ENCODE measurements at regions not wholly inside any gene's neighbourhood (a gene's known extent, or its start where the extent isn't known, plus 50 kb on each side); places are given as distances from the start of the nearest gene placed in this dataset.
A peak's percentile ranks its signal among the peaks of the same experiment; 100 is the strongest.

DNA sequence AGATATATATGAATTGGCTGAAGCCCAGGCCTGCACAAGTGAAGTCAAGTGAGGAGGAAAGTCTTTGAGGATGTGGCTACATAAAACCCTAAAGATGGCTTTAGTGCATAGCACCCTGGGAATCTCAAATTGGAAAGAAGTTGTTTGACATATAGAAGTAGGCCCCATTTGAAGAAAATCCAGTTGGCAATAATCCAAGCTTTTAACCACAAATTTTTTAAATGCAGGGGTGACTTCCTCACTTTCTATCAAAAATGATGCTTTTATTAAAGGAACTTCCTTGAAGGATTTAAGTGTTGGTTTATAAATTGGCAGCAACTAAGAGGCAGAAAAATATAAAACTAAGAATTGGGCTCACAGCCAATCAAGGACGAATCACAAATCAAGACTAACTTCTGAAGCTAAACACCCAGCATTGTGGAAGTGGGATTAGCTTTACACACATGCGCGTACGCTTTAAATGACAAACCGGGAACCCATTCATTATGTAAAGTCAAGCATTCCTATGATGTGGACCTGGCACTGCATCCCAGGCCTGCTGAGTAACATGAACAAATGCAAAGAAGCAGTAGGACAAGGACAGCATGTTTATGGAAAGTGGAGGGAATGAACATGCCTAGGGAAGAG, 63.3 kb downstream of the NOG start:
- H3K14ac ChIP-seq (ENCODE audit: low read length): no peak overlapping the region
- no peak overlapping the region for H4K91ac ChIP-seq (ENCODE audit: low read depth, low read length, poor library complexity)
- no peak overlapping the region for H4K8ac ChIP-seq (ENCODE audit: low read depth, low read length)
- no peaks in the 10 kb centered on the region for H3K79me1 ChIP-seq (ENCODE audit: low read depth, low read length)
- no peak overlapping the region for H2BK15ac ChIP-seq (ENCODE audit: low read length)
- no peak overlapping the region for H3K18ac ChIP-seq (ENCODE audit: low read length)
- WGBS, 2 donors (ENCODE audit: extremely low coverage in 2 of 2, insufficient read length in 2 of 2, insufficient replicate concordance in 1 of 2): no CpG with 5 or more reads among the region's 5 CpGs
- H2AFZ ChIP-seq (ENCODE audit: low read length): no peak overlapping the region
- H3K9ac ChIP-seq (ENCODE audit: low read depth, low read length, poor library complexity): no peak overlapping the region
- H3K4ac ChIP-seq (ENCODE audit: low read length): no peak overlapping the region
- H3K36me3 ChIP-seq (replicated peaks in 1 of 2; ENCODE audit: control insufficient read depth in 2 of 2, insufficient read depth in 2 of 2, low read length in 2 of 2): no peaks in the 10 kb centered on the region
- no peak overlapping the region for H3K27ac ChIP-seq (replicated peaks; ENCODE audit: low read length)
- H3K23ac ChIP-seq (ENCODE audit: low read depth, low read length, poor library complexity): no peak overlapping the region
- H3K4me2 ChIP-seq (ENCODE audit: insufficient read depth, low read length, poor library complexity, severe bottlenecking): no peak overlapping the region
- no peaks in the 10 kb centered on the region for H3K9me3 ChIP-seq (replicated peaks in 1 of 2; ENCODE audit: control insufficient read depth in 2 of 2, insufficient read depth in 1 of 2, low read depth in 1 of 2, low read length in 2 of 2)
- H2BK12ac ChIP-seq (ENCODE audit: low read length): no peak overlapping the region
- H3K4me3 ChIP-seq (ENCODE audit: low read length in 2 of 2): no peak overlapping the region
- no peaks in the 10 kb centered on the region for H3K4me1 ChIP-seq (ENCODE audit: control insufficient read depth in 2 of 2, insufficient read depth in 1 of 2, low read depth in 1 of 2, low read length in 2 of 2)
- no peak for DNase-seq (ENCODE audit: low spot score)
- no peaks in the 10 kb centered on the region for H3K27me3 ChIP-seq (ENCODE audit: control insufficient read depth in 3 of 3, insufficient read depth in 3 of 3, low read depth in 1 of 3, low read length in 3 of 3)
- H2BK5ac ChIP-seq (ENCODE audit: low read length): no peak overlapping the region
- no peak overlapping the region for H2AK5ac ChIP-seq (ENCODE audit: low read depth, low read length)
- H2BK120ac ChIP-seq (ENCODE audit: low read depth, low read length): no peak overlapping the region

DNA sequence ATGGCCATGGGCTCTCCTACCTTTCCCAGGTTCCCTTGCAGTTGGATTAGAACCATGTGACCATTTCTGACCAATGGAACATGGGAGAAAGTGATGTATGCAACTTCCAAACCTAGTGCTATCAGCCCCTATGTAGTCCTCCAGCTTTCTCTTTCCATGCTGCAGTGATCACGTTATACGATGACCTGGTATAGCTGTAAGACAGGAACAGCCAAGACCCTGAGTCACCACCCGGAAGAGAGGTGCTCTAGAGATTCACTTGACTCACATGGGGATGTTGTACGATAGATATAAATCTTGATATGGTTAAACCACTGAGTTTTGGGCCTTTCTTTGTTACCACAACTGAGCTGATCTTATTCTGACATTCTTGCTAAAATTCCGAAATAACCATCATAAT, 65.1 kb downstream of the NOG start:
- Histone ChIP-seq H3K36me3 (replicated peaks in 1 of 2; ENCODE audit: control insufficient read depth in 2 of 2, insufficient read depth in 2 of 2, low read length in 2 of 2) (no peaks in the 10 kb centered on the region), H3K27ac (replicated peaks; ENCODE audit: low read length) (no peak overlapping the region), H3K79me1 (ENCODE audit: low read depth, low read length) (no peaks in the 10 kb centered on the region), H4K91ac (ENCODE audit: low read depth, low read length, poor library complexity) (no peak overlapping the region), H3K27me3 (ENCODE audit: control insufficient read depth in 3 of 3, insufficient read depth in 3 of 3, low read depth in 1 of 3, low read length in 3 of 3) (no peaks in the 10 kb centered on the region), H3K14ac (ENCODE audit: low read length) (no peak overlapping the region), H3K4me3 (ENCODE audit: low read length in 2 of 2) (no peak overlapping the region), H2AFZ (ENCODE audit: low read length) (no peak overlapping the region), H3K4me2 (ENCODE audit: insufficient read depth, low read length, poor library complexity, severe bottlenecking) (no peak overlapping the region), H3K4me1 (ENCODE audit: control insufficient read depth in 2 of 2, insufficient read depth in 1 of 2, low read depth in 1 of 2, low read length in 2 of 2) (no peaks in the 10 kb centered on the region), H2BK12ac (ENCODE audit: low read length) (no peak overlapping the region), H3K23ac (ENCODE audit: low read depth, low read length, poor library complexity) (no peak overlapping the region), H3K9ac (ENCODE audit: low read depth, low read length, poor library complexity) (no peak overlapping the region), H2BK120ac (ENCODE audit: low read depth, low read length) (no peak overlapping the region), H2AK5ac (ENCODE audit: low read depth, low read length) (no peak overlapping the region), H3K4ac (ENCODE audit: low read length) (no peak overlapping the region), H4K8ac (ENCODE audit: low read depth, low read length) (no peak overlapping the region), H2BK5ac (ENCODE audit: low read length) (no peak overlapping the region), H3K9me3 (replicated peaks in 1 of 2; ENCODE audit: control insufficient read depth in 2 of 2, insufficient read depth in 1 of 2, low read depth in 1 of 2, low read length in 2 of 2) (no peaks in the 10 kb centered on the region), H3K18ac (ENCODE audit: low read length) (no peak overlapping the region), H2BK15ac (ENCODE audit: low read length) (no peak overlapping the region)
- WGBS, 2 donors (ENCODE audit: extremely low coverage in 2 of 2, insufficient read length in 2 of 2, insufficient replicate concordance in 1 of 2): no CpG with 5 or more reads among the region's 5 CpGs
- DNase-seq (ENCODE audit: low spot score): no peak

GRCh38 chr17:56659622-56660021, 66.1 kb downstream of the NOG start:
- Histone ChIP-seq H4K91ac (ENCODE audit: low read depth, low read length, poor library complexity) (no peak overlapping the region), H2AK5ac (ENCODE audit: low read depth, low read length) (no peak overlapping the region), H3K9me3 (replicated peaks in 1 of 2; ENCODE audit: control insufficient read depth in 2 of 2, insufficient read depth in 1 of 2, low read depth in 1 of 2, low read length in 2 of 2) (no peaks in the 10 kb centered on the region), H3K4me1 (ENCODE audit: control insufficient read depth in 2 of 2, insufficient read depth in 1 of 2, low read depth in 1 of 2, low read length in 2 of 2) (no peaks in the 10 kb centered on the region), H3K27me3 (ENCODE audit: control insufficient read depth in 3 of 3, insufficient read depth in 3 of 3, low read depth in 1 of 3, low read length in 3 of 3) (no peaks in the 10 kb centered on the region), H3K4me3 (ENCODE audit: low read length in 2 of 2) (no peak overlapping the region), H2BK12ac (ENCODE audit: low read length) (no peak overlapping the region), H3K36me3 (replicated peaks in 1 of 2; ENCODE audit: control insufficient read depth in 2 of 2, insufficient read depth in 2 of 2, low read length in 2 of 2) (no peaks in the 10 kb centered on the region), H2BK15ac (ENCODE audit: low read length) (no peak overlapping the region), H3K18ac (ENCODE audit: low read length) (no peak overlapping the region), H3K23ac (ENCODE audit: low read depth, low read length, poor library complexity) (no peak overlapping the region), H2BK5ac (ENCODE audit: low read length) (no peak overlapping the region), H2BK120ac (ENCODE audit: low read depth, low read length) (no peak overlapping the region), H2AFZ (ENCODE audit: low read length) (no peak overlapping the region), H3K79me1 (ENCODE audit: low read depth, low read length) (no peaks in the 10 kb centered on the region), H3K9ac (ENCODE audit: low read depth, low read length, poor library complexity) (no peak overlapping the region), H3K27ac (replicated peaks; ENCODE audit: low read length) (no peak overlapping the region), H3K4me2 (ENCODE audit: insufficient read depth, low read length, poor library complexity, severe bottlenecking) (no peak overlapping the region), H4K8ac (ENCODE audit: low read depth, low read length) (no peak overlapping the region), H3K4ac (ENCODE audit: low read length) (no peak overlapping the region), H3K14ac (ENCODE audit: low read length) (no peak overlapping the region)
- no peak for DNase-seq (ENCODE audit: low spot score)

GRCh38 chr17:56661906-56662305, 68.4 kb downstream of the NOG start:
- no peaks in the 10 kb centered on the region for H3K79me1 ChIP-seq (ENCODE audit: low read depth, low read length)
- H3K27me3 ChIP-seq (ENCODE audit: control insufficient read depth in 3 of 3, insufficient read depth in 3 of 3, low read depth in 1 of 3, low read length in 3 of 3): no peaks in the 10 kb centered on the region
- no peak overlapping the region for H3K4ac ChIP-seq (ENCODE audit: low read length)
- no peak overlapping the region for H3K27ac ChIP-seq (replicated peaks; ENCODE audit: low read length)
- no peak overlapping the region for H4K8ac ChIP-seq (ENCODE audit: low read depth, low read length)
- H3K4me2 ChIP-seq (ENCODE audit: insufficient read depth, low read length, poor library complexity, severe bottlenecking): no peak overlapping the region
- no peak overlapping the region for H2BK120ac ChIP-seq (ENCODE audit: low read depth, low read length)
- no peak overlapping the region for H3K14ac ChIP-seq (ENCODE audit: low read length)
- peak overlapping the region; percentile 46 for H2AK5ac ChIP-seq (ENCODE audit: low read depth, low read length)
- H3K4me1 ChIP-seq (ENCODE audit: control insufficient read depth in 2 of 2, insufficient read depth in 1 of 2, low read depth in 1 of 2, low read length in 2 of 2): peaks cover 0 to 1% of the 10 kb centered on the region in 2 donors
- H3K36me3 ChIP-seq (replicated peaks in 1 of 2; ENCODE audit: control insufficient read depth in 2 of 2, insufficient read depth in 2 of 2, low read length in 2 of 2): no peaks in the 10 kb centered on the region
- H2BK12ac ChIP-seq (ENCODE audit: low read length): no peak overlapping the region
- no peak overlapping the region for H3K9ac ChIP-seq (ENCODE audit: low read depth, low read length, poor library complexity)
- peak overlapping the region; percentile 13 for H3K18ac ChIP-seq (ENCODE audit: low read length)
- no peak overlapping the region for H4K91ac ChIP-seq (ENCODE audit: low read depth, low read length, poor library complexity)
- DNase-seq (ENCODE audit: low spot score): no peak
- no peak overlapping the region for H2BK15ac ChIP-seq (ENCODE audit: low read length)
- H3K4me3 ChIP-seq (ENCODE audit: low read length in 2 of 2): no peak overlapping the region
- H2BK5ac ChIP-seq (ENCODE audit: low read length): no peak overlapping the region
- no peak overlapping the region for H3K23ac ChIP-seq (ENCODE audit: low read depth, low read length, poor library complexity)
- H3K9me3 ChIP-seq (replicated peaks in 1 of 2; ENCODE audit: control insufficient read depth in 2 of 2, insufficient read depth in 1 of 2, low read depth in 1 of 2, low read length in 2 of 2): no peaks in the 10 kb centered on the region
- no peak overlapping the region for H2AFZ ChIP-seq (ENCODE audit: low read length)
- WGBS, 2 donors (ENCODE audit: extremely low coverage in 2 of 2, insufficient read length in 2 of 2, insufficient replicate concordance in 1 of 2): no CpG with 5 or more reads among the region's 5 CpGs

Data from neuronal stem cell (in vitro differentiated cells).